A673 (cell line): ENCODE measurements at regions not wholly inside any gene's neighbourhood (a gene's known extent, or its start where the extent isn't known, plus 50 kb on each side); places are given as distances from the start of the nearest gene placed in this dataset.

Source experiments
- BruUV-seq: library from RNA; stranded (reverse); fragments of 400-500 nt; replicated peaks from 2 replicates; lab custom pipeline; 2021; lab: Mats Ljungman, UMichigan
- CTCF ChIA-PET: fragments of 300-600 bp; sonication (Branson Sonifier 250); formaldehyde crosslinking; loops from one replicate; lab custom pipeline; 2022; ENCODE audit warnings: antibody characterized with exemption; lab: Charles Lee
- POLR2A ChIA-PET: fragments of 300-600 bp; sonication (Branson Sonifier 250); formaldehyde crosslinking; loops from one replicate; lab custom pipeline; 2022; ENCODE audit warnings: antibody characterized with exemption; ENCODE audit not compliant: low non-redundant PET; lab: Charles Lee
- DNase-seq: peaks from one replicate; pipeline ENCODE4 v3.0.0-alpha.2; 2015; ENCODE audit warnings: low spot score
- H3K27ac ChIP-seq: fragments of 200-600 bp; sonication (generic); 2 replicates; pipeline ENCODE4 v1.5.1; 2016; ENCODE audit warnings: mixed run types, low read depth, mild to moderate bottlenecking, mixed read lengths, antibody characterized with exemption, low read length; ENCODE audit not compliant: poor library complexity, severe bottlenecking
- H3K27me3 ChIP-seq: fragments of 200-600 bp; sonication (generic); replicated peaks from 2 replicates; pipeline ENCODE4 v1.6.1; 2017; ENCODE audit warnings: mixed run types, low read depth, mild to moderate bottlenecking, mixed read lengths, antibody characterized with exemption, low read length; ENCODE audit not compliant: insufficient read depth, poor library complexity
- H3K36me3 ChIP-seq: fragments of 200-600 bp; sonication (generic); 2 replicates; pipeline ENCODE4 v1.6.1; 2016; ENCODE audit warnings: mixed run types, mild to moderate bottlenecking, mixed read lengths, antibody characterized with exemption, low read length; ENCODE audit not compliant: insufficient read depth, poor library complexity, severe bottlenecking
- H3K4me1 ChIP-seq: fragments of 200-600 bp; sonication (generic); 2 replicates; pipeline ENCODE4 v1.6.1; 2017; ENCODE audit warnings: mixed run types, mild to moderate bottlenecking, mixed read lengths, antibody characterized with exemption, low read length; ENCODE audit not compliant: insufficient read depth, poor library complexity, severe bottlenecking
- H3K4me3 ChIP-seq: fragments of 200-600 bp; sonication (generic); 2 replicates; pipeline ENCODE4 v1.5.1; 2016; ENCODE audit warnings: low read depth, mixed run types, mild to moderate bottlenecking, mixed read lengths, low read length; ENCODE audit not compliant: poor library complexity, severe bottlenecking
- H3K9me3 ChIP-seq: fragments of 200-600 bp; sonication (generic); 2 replicates; pipeline ENCODE4 v1.6.1; 2016; ENCODE audit warnings: mixed run types, low read depth, mild to moderate bottlenecking, mixed read lengths, antibody characterized with exemption, low read length; ENCODE audit not compliant: poor library complexity, severe bottlenecking
- EZH2 ChIP-seq: fragments of 200-600 bp; sonication (generic); IDR thresholded peaks from 2 replicates; pipeline ENCODE4 v1.6.1; 2017; ENCODE audit warnings: borderline replicate concordance, low read depth, mild to moderate bottlenecking, mixed read lengths, antibody characterized with exemption, low read length; ENCODE audit not compliant: poor library complexity, severe bottlenecking
- intact Hi-C: fragments of 100-400 bp; cut with micrococcal nuclease; formaldehyde crosslinking; loops from one replicate; pipeline ENCODE4 v1.10.0; 2022; ENCODE audit not compliant: unreplicated experiment
- TF ChIP-seq, protein P1 (sequence below): fragments of 300-800, 200-600 bp; sonication (generic); conservative IDR thresholded peaks from 2 replicates; pipeline ENCODE4 v1.5.1; 2017; ENCODE audit warnings: low read depth, mild to moderate bottlenecking, antibody characterized with exemption, low read length, moderate library complexity, mixed read lengths

DNA sequence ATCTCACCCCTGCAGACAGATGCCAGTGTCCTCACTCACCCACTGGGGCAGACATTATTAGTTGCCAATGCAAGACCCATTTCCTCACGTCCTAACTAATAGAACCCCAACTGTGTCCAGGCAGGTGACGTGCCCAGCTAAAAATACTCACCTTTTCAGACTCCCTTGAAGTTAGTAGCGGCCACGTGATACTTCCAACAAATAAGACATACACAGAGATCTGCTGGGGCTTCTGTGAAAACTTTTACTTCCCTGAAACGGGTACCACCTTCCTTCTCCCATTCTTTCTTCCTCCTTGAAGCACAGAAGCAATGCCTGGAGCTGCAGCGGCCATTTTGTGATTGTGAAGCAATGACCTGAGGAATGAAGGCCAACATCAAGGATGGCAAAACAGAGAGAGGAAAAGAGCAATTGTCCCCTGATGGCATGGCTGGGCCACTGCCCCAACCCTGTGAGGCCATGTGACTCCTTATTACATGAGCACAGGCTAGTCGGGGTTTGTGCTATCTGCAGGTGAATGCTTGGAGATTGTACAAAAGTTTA is 74.4 kb upstream of the TMPRSS2 start:
- no TSS peak for BruUV-seq

DNA sequence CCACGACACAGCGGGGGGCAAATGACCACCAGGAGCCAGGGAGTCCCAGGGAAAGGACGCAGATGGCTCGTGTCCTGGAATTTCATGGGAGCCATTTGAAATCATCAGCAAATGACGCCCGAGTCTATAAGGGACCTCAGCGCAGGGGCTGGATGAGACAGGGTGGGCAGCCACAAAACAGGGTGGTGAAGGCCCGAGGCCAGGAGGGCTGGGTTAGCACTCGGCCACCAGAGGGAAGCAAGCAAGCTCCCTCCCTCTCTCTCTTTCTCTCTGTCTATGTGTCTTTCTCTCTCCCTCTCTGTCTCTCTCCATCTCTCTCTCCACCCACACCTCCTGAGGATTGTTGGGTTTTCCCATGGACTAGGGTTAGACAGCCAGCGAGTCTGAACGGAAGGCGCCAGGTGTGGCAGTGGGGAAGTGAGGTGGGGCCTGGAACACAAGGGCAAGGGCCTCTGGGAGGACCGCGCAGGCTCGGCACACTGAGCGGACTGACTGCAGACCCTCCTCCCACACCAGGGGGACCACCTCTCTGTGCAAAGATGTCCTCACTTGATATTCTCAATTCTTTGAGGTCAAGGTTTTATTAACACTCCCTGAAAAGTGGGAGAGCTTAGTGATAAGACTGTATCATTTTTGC is 73.8 kb upstream of the TMPRSS2 start:
- intact Hi-C loops: no loop called here
- Histone ChIP-seq H3K4me1 (no peaks in the 10 kb centered on the region), H3K4me3 (no peak overlapping the region), H3K9me3 (peaks cover 19% of the 10 kb centered on the region), H3K36me3 (no peaks in the 10 kb centered on the region), H3K27ac (no peak overlapping the region), H3K27me3 (no peaks in the 10 kb centered on the region)
- DNase-seq: no peak
- CTCF ChIA-PET: no interaction called here
- POLR2A ChIA-PET: no interaction called here
- TF ChIP-seq, protein P1, sequence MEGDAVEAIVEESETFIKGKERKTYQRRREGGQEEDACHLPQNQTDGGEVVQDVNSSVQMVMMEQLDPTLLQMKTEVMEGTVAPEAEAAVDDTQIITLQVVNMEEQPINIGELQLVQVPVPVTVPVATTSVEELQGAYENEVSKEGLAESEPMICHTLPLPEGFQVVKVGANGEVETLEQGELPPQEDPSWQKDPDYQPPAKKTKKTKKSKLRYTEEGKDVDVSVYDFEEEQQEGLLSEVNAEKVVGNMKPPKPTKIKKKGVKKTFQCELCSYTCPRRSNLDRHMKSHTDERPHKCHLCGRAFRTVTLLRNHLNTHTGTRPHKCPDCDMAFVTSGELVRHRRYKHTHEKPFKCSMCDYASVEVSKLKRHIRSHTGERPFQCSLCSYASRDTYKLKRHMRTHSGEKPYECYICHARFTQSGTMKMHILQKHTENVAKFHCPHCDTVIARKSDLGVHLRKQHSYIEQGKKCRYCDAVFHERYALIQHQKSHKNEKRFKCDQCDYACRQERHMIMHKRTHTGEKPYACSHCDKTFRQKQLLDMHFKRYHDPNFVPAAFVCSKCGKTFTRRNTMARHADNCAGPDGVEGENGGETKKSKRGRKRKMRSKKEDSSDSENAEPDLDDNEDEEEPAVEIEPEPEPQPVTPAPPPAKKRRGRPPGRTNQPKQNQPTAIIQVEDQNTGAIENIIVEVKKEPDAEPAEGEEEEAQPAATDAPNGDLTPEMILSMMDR: no peak
- TF ChIP-seq EZH2: no peak
- BruUV-seq: no TSS peak

More for the DNA sequence above, 74.4 kb upstream of the TMPRSS2 start:
- POLR2A ChIA-PET: no interaction called here
- intact Hi-C loops: no loop called here
- TF ChIP-seq, protein P1: no peak
- TF ChIP-seq EZH2: no peak
- no peak overlapping the region for H3K27ac ChIP-seq
- H3K4me3 ChIP-seq: no peak overlapping the region
- CTCF ChIA-PET: no interaction called here
- no peaks in the 10 kb centered on the region for H3K27me3 ChIP-seq
- H3K4me1 ChIP-seq: no peaks in the 10 kb centered on the region
- H3K36me3 ChIP-seq: no peaks in the 10 kb centered on the region
- H3K9me3 ChIP-seq: peaks cover 16% of the 10 kb centered on the region
- no peak for DNase-seq

DNA sequence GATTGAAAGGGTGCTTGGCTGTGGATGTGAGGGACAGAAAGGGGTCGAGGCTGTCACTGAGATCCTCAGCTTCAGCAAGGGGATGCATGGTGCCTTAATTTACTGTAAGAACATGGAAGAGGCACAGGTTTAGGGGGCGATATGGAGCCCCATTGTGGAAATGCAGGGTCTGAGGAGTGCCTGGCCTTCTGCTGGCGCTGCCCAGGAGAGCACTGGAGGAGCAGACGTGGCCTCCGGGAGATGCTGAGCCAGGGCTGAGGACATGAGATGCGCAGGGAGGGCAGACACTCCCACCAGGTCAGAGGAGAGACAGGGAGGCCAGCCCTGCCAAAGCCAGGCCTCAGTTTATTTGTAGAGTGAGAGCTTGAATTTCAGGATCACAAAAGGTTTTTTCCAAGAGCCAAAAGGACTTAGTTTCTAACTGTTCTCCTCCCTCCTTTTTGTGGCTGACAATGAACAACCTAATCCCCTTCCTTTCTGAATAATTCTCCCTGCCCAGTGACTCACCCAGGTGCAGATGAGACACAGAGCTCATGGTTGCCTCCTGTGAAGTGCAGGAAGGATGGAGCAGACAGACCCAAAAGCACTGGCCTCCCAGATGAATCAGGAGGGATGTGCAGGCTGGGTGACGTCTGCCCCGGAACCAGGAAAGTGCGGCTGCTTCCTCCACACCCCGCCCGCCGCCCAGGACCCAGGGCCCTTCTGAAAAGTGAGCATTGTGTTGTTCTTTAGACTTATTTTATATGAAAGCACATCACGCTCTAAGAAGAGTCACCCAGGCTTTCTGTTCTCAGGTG is 73.0 kb upstream of the TMPRSS2 start:
- H3K36me3 ChIP-seq: no peaks in the 10 kb centered on the region
- intact Hi-C loops: no loop called here
- DNase-seq: no peak
- TF ChIP-seq EZH2: no peak
- TF ChIP-seq, protein P1: no peak
- H3K27ac ChIP-seq: no peak overlapping the region
- no peak overlapping the region for H3K4me3 ChIP-seq
- CTCF ChIA-PET: no interaction called here
- H3K27me3 ChIP-seq: no peaks in the 10 kb centered on the region
- peaks cover 19% of the 10 kb centered on the region for H3K9me3 ChIP-seq
- no peaks in the 10 kb centered on the region for H3K4me1 ChIP-seq
- no TSS peak for BruUV-seq
- POLR2A ChIA-PET: no interaction called here
